Mesendoderm (in vitro differentiated cells): ENCODE measurements at regions not wholly inside any gene's neighbourhood (a gene's known extent, or its start where the extent isn't known, plus 50 kb on each side); places are given as distances from the start of the nearest gene placed in this dataset.

Source experiments
- DNase-seq: peaks from one replicate; pipeline ENCODE4 v3.0.0; 2013
- H2AK5ac ChIP-seq: 2 replicates; pipeline ENCODE4 v1.6.1; 2013; ENCODE audit warnings: low read length, inconsistent platforms
- H2BK120ac ChIP-seq: 2 replicates; pipeline ENCODE4 v1.6.1; 2013; ENCODE audit warnings: low read depth, mild to moderate bottlenecking, low read length, moderate library complexity, mixed read lengths
- H2BK15ac ChIP-seq: replicated peaks from 2 replicates; pipeline ENCODE4 v1.6.1; 2013; ENCODE audit warnings: low read depth, mild to moderate bottlenecking, moderate library complexity
- H2BK5ac ChIP-seq: 2 replicates; pipeline ENCODE4 v1.6.1; 2013; ENCODE audit warnings: low read length, inconsistent platforms
- H3K18ac ChIP-seq: 2 replicates; pipeline ENCODE4 v1.6.1; 2013; ENCODE audit warnings: mild to moderate bottlenecking, low read length, mixed read lengths
- H3K23ac ChIP-seq: one replicate; pipeline ENCODE4 v1.6.1; 2013; ENCODE audit warnings: low read length
- H3K27ac ChIP-seq: 2 replicates; pipeline ENCODE4 v1.5.1; 2013; ENCODE audit warnings: low read depth, mild to moderate bottlenecking, inconsistent platforms, low read length, moderate library complexity
- H3K27me3 ChIP-seq: 2 replicates; pipeline ENCODE4 v1.6.1; 2013; ENCODE audit warnings: low read length, control low read depth, mild to moderate bottlenecking, inconsistent platforms; ENCODE audit not compliant: insufficient read depth, poor library complexity
- H3K36me3 ChIP-seq: 2 replicates; pipeline ENCODE4 v1.6.1; 2013; ENCODE audit warnings: low read length, inconsistent platforms; ENCODE audit not compliant: control insufficient read depth, insufficient read depth
- H3K4ac ChIP-seq: one replicate; pipeline ENCODE4 v1.6.1; 2013; ENCODE audit warnings: low read depth, mild to moderate bottlenecking, low read length, moderate library complexity
- H3K4me1 ChIP-seq: 2 replicates; pipeline ENCODE4 v1.6.1; 2013; ENCODE audit warnings: low read depth, low read length, inconsistent platforms; ENCODE audit not compliant: control insufficient read depth
- H3K4me2 ChIP-seq: 2 replicates; pipeline ENCODE4 v1.6.1; 2013; ENCODE audit warnings: low read length
- H3K4me3 ChIP-seq: 2 replicates; pipeline ENCODE4 v1.5.1; 2013; ENCODE audit warnings: mild to moderate bottlenecking, low read length
- H3K56ac ChIP-seq: one replicate; pipeline ENCODE4 v1.6.1; 2013; ENCODE audit warnings: low read length
- H3K79me1 ChIP-seq: 2 replicates; pipeline ENCODE4 v1.6.1; 2013; ENCODE audit warnings: low read length, inconsistent platforms
- H3K79me2 ChIP-seq: 2 replicates; pipeline ENCODE4 v1.6.1; 2013; ENCODE audit warnings: mild to moderate bottlenecking, low read length; ENCODE audit not compliant: control insufficient read depth, insufficient read depth
- H3K9ac ChIP-seq: 2 replicates; pipeline ENCODE4 v1.6.1; 2013; ENCODE audit warnings: low read length, inconsistent platforms
- H4K5ac ChIP-seq: one replicate; pipeline ENCODE4 v1.6.1; 2013; ENCODE audit warnings: low read length
- H4K8ac ChIP-seq: one replicate; pipeline ENCODE4 v1.6.1; 2013; ENCODE audit warnings: low read depth, mild to moderate bottlenecking, control low read depth, low read length, moderate library complexity
- whole genome bisulfite sequencing: extraction: QIAGEN DNeasy Blood & Tissue Kit; methylation state at CpG from one replicate; pipeline ENCODE4 v1.1.7; 2013; ENCODE audit warnings: low lambda C conversion rate, missing lambda C conversion rate; ENCODE audit not compliant: insufficient coverage; ENCODE audit errors: extremely low coverage; 5-methylcytosine and 5-hydroxymethylcytosine counted together

DNA sequence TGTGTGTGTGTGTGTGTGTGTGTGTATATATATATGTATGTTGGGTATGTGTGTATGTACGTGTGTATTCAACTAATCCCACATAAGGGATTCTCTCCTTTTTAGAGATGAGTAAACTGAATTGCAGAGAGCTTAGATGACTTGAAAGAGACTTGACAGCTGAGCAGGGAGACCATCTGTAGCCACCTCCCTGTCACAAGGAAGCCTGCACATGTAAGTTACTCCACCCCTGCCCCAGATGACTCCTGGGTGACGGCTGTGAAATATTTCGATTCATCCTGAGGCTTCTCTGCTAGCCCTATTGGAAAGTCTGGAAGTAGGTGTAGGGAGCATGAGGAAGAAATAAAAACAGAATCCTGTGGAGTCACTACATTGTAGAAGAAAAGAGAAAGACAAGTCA is 480.4 kb downstream of the FOXO1 start:
- Histone ChIP-seq H3K79me1 (no peaks in the 10 kb centered on the region), H3K79me2 (no peaks in the 10 kb centered on the region), H3K4me1 (no peaks in the 10 kb centered on the region), H3K18ac (no peak overlapping the region), H4K8ac (no peak overlapping the region), H2BK5ac (no peak overlapping the region), H4K5ac (no peak overlapping the region), H3K4me3 (no peak overlapping the region), H3K23ac (no peak overlapping the region), H3K4ac (no peak overlapping the region), H3K27me3 (no peaks in the 10 kb centered on the region), H3K56ac (no peak overlapping the region), H2BK120ac (no peak overlapping the region), H2BK15ac (no peak overlapping the region), H3K36me3 (no peaks in the 10 kb centered on the region), H2AK5ac (no peak overlapping the region), H3K27ac (no peak overlapping the region), H3K4me2 (no peak overlapping the region), H3K9ac (no peak overlapping the region)
- WGBS, result no CpG with 5 or more reads among the region's 3 CpGs
- DNase-seq, result no peak

GRCh38 chr13:40186626-40187323 is 479.7 kb downstream of the FOXO1 start:
- no peak overlapping the region for H3K27ac ChIP-seq
- H3K18ac ChIP-seq, result no peak overlapping the region
- no CpG with 5 or more reads among the region's 9 CpGs for WGBS
- no peak overlapping the region for H2BK15ac ChIP-seq
- no peak overlapping the region for H4K8ac ChIP-seq
- no peaks in the 10 kb centered on the region for H3K79me1 ChIP-seq
- H4K5ac ChIP-seq, result no peak overlapping the region
- H2AK5ac ChIP-seq, result no peak overlapping the region
- H3K4ac ChIP-seq, result no peak overlapping the region
- H3K36me3 ChIP-seq, result no peaks in the 10 kb centered on the region
- no peak overlapping the region for H3K4me3 ChIP-seq
- H3K4me2 ChIP-seq, result no peak overlapping the region
- DNase-seq, result no peak
- no peak overlapping the region for H3K9ac ChIP-seq
- H2BK120ac ChIP-seq, result no peak overlapping the region
- peak overlapping the region; percentile 31 for H3K23ac ChIP-seq
- no peaks in the 10 kb centered on the region for H3K79me2 ChIP-seq
- H3K4me1 ChIP-seq, result peaks cover 2% of the 10 kb centered on the region
- H3K56ac ChIP-seq, result peak overlapping the region; percentile 38
- H3K27me3 ChIP-seq, result no peaks in the 10 kb centered on the region
- no peak overlapping the region for H2BK5ac ChIP-seq

GRCh38 chr13:40187324-40187795 is 479.1 kb downstream of the FOXO1 start:
- Histone ChIP-seq H2BK120ac (no peak overlapping the region), H4K8ac (no peak overlapping the region), H3K56ac (no peak overlapping the region), H3K4me2 (no peak overlapping the region), H2BK15ac (no peak overlapping the region), H3K4me1 (peaks cover 3% of the 10 kb centered on the region), H3K27me3 (no peaks in the 10 kb centered on the region), H2AK5ac (no peak overlapping the region), H3K27ac (no peak overlapping the region), H3K79me2 (no peaks in the 10 kb centered on the region), H4K5ac (no peak overlapping the region), H3K36me3 (no peaks in the 10 kb centered on the region), H3K23ac (no peak overlapping the region), H2BK5ac (peak overlapping the region; percentile 11), H3K9ac (no peak overlapping the region), H3K18ac (no peak overlapping the region), H3K4ac (no peak overlapping the region), H3K4me3 (no peak overlapping the region), H3K79me1 (no peaks in the 10 kb centered on the region)
- WGBS, result no CpG with 5 or more reads among the region's 12 CpGs
- DNase-seq, result peak; percentile 67

DNA sequence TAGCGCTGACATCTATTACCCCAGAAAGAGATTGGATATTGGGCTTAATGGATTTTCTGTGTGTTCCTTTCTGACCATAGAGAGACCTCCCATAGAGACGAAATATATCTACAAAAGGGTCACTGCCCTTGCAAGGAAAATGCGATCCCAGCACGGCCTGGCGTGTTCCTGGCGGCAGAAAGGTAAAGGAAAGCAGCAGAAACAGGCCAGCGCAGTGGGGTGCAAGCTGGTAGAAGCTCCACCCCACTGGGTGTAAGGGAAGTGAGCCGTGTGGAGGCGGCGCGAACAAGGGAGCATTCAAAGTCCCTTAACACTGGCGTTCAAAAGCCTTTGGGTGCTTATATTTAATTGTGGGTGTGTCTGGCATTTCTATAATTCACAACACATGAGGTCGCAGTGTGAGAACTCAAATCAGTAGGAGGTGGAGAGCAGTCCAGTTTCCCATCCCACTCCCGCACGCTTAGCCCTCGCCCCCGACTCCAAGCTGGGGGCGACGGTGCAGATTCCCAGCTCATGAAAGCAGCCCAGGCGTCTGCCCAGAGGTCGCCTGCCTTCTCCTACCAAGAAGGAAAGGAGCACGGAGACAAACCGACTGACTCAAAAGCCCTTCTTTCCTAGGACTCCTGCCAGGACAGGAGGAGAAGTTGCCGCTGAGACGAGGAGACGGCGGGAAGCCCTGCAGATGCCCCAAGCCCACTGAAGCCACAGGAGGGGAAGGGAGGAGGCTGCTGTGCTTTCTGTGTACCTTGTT is 478.4 kb downstream of the FOXO1 start:
- Histone ChIP-seq H3K27ac (peak overlapping the region; percentile 13), H3K4me3 (no peak overlapping the region), H4K8ac (no peak overlapping the region), H2AK5ac (no peak overlapping the region), H3K4me1 (peaks cover 3% of the 10 kb centered on the region), H3K9ac (no peak overlapping the region), H4K5ac (no peak overlapping the region), H3K56ac (peak overlapping the region; percentile 76), H2BK120ac (peak overlapping the region; percentile 5), H3K79me2 (no peaks in the 10 kb centered on the region), H2BK5ac (peak overlapping the region; percentile 46), H3K79me1 (no peaks in the 10 kb centered on the region), H3K4ac (no peak overlapping the region), H3K18ac (peak overlapping the region; percentile 5), H3K27me3 (no peaks in the 10 kb centered on the region), H2BK15ac (no peak overlapping the region), H3K4me2 (no peak overlapping the region), H3K36me3 (no peaks in the 10 kb centered on the region), H3K23ac (peak overlapping the region; percentile 29)
- DNase-seq, result no peak
- WGBS, result no CpG with 5 or more reads among the region's 27 CpGs

- Histone ChIP-seq H3K79me2 (no peaks in the 10 kb centered on the region), H2BK15ac (no peak overlapping the region), H4K5ac (no peak overlapping the region), H4K8ac (no peak overlapping the region), H2AK5ac (peak overlapping the region; percentile 55), H3K4me2 (no peak overlapping the region), H3K23ac (no peak overlapping the region), H3K4me3 (no peak overlapping the region), H3K9ac (no peak overlapping the region), H3K36me3 (no peaks in the 10 kb centered on the region), H3K4ac (no peak overlapping the region), H3K79me1 (no peaks in the 10 kb centered on the region), H3K27ac (no peak overlapping the region), H2BK120ac (no peak overlapping the region), H3K56ac (peak overlapping the region; percentile 35), H2BK5ac (no peak overlapping the region), H3K27me3 (no peaks in the 10 kb centered on the region), H3K18ac (no peak overlapping the region), H3K4me1 (peaks cover 3% of the 10 kb centered on the region)
- no peak for DNase-seq
- WGBS, result no CpG with 5 or more reads among the region's 6 CpGs
Measured at GRCh38 chr13:40189426-40189825, 477.0 kb downstream of the FOXO1 start.
